IPS-NIHi11 (cell line): ENCODE measurements at regions not wholly inside any gene's neighbourhood (a gene's known extent, or its start where the extent isn't known, plus 50 kb on each side); places are given as distances from the start of the nearest gene placed in this dataset.

Experiments
- DNase-seq: peaks from one replicate; pipeline ENCODE4 v3.0.0; 2012; ENCODE audit warnings: mixed read lengths, low spot score

GRCh38 chr6:139577124-139577762 is 202.8 kb upstream of the CITED2 start:
- DNase-seq: no peak

- DNase-seq: no peak
These were observed 197.6 kb upstream of the CITED2 start for GRCh38 chr6:139572001-139572400.

- DNase-seq: no peak
These were observed 195.7 kb upstream of the CITED2 start for GRCh38 chr6:139570166-139570565.

GRCh38 chr6:139569566-139569965 is 195.1 kb upstream of the CITED2 start:
- DNase-seq: no peak

- DNase-seq: no peak
These were observed 194.6 kb upstream of the CITED2 start for GRCh38 chr6:139568956-139569538.

- no peak for DNase-seq
These were observed 193.9 kb upstream of the CITED2 start for GRCh38 chr6:139568151-139568955.

- no peak for DNase-seq
These were observed 192.6 kb upstream of the CITED2 start for GRCh38 chr6:139567095-139567494.

GRCh38 chr6:139565591-139565990 is 191.1 kb upstream of the CITED2 start:
- DNase-seq: no peak

- no peak for DNase-seq
These were observed 183.1 kb upstream of the CITED2 start for GRCh38 chr6:139557547-139557946.

GRCh38 chr6:139556532-139556931 is 182.1 kb upstream of the CITED2 start:
- DNase-seq: no peak

GRCh38 chr6:139553916-139554315 is 179.5 kb upstream of the CITED2 start:
- no peak for DNase-seq

- DNase-seq: no peak
These were observed 176.9 kb upstream of the CITED2 start for GRCh38 chr6:139551376-139551775.

- DNase-seq: no peak
These were observed 175.9 kb upstream of the CITED2 start for GRCh38 chr6:139550361-139550760.

- DNase-seq: no peak
These were observed 175.2 kb upstream of the CITED2 start for GRCh38 chr6:139549561-139550070.

- DNase-seq: no peak
These were observed 173.4 kb upstream of the CITED2 start for GRCh38 chr6:139547804-139548203.

GRCh38 chr6:139547122-139547776 is 172.8 kb upstream of the CITED2 start:
- no peak for DNase-seq

GRCh38 chr6:139546106-139546472 is 171.6 kb upstream of the CITED2 start:
- no peak for DNase-seq

- no peak for DNase-seq
These were observed 171.0 kb upstream of the CITED2 start for GRCh38 chr6:139545206-139546105.

- no peak for DNase-seq
These were observed 170.2 kb upstream of the CITED2 start for GRCh38 chr6:139544701-139545057.

GRCh38 chr6:139542351-139542750 is 167.9 kb upstream of the CITED2 start:
- no peak for DNase-seq

- no peak for DNase-seq
These were observed 166.4 kb upstream of the CITED2 start for GRCh38 chr6:139540894-139541293.

- no peak for DNase-seq
These were observed 165.8 kb upstream of the CITED2 start for GRCh38 chr6:139540276-139540675.
